Bone marrow (tissue), 2 donors: ENCODE measurements at regions not wholly inside any gene's neighbourhood (a gene's known extent, or its start where the extent isn't known, plus 50 kb on each side); places are given as distances from the start of the nearest gene placed in this dataset.
"Not testable (repeated sequence)": the region's sequence is repeated elsewhere in the genome, so short reads cannot be mapped to it uniquely, and the experiment has no call there.

ENCODE experiments used
- DNase-seq, 2 donors: peaks; one replicate each; lab custom pipeline; 2025; lab: John Stamatoyannopoulos, UW

DNA sequence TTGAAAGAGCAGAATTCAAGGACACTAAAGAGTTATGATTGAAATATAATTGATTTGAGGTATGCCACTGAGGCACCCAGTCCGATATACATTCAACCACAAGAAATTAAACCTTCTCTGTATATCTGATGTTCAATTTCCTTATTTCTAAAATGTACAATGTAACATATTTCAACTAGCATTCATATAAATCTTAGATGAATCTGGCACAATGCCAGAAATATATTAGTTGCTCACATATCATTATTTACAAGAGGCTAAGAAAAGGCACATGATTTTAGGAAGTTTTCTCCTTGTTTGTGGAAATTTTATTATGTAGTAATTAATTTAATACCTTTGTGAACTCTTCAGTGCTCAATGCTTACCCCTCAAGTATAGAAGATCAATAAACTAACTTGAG, 532.3 kb downstream of the KCNA4 start:
- DNase-seq: no peak

DNA sequence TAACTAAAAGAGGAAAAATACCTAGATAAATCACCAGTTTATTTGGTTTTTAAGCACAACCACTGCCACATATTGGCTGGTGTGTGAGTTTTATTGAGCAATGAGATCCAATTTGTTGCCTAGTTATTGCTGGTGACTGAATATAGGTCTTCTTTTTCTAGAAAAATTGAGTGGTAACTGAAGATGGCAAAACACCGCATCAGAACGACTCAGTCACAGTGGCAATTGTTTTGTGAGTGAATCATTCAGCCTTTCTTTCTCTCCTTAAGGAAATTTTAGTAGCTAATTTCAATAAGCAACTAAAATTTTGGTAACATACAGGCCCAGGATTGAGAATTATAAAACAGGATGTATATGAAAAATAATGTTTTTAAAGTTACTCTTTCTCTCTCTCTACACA, 533.0 kb downstream of the KCNA4 start:
- no peak for DNase-seq

- DNase-seq: no peak
Measured at GRCh38 chr11:29482510-29482909, 534.3 kb downstream of the KCNA4 start.

DNA sequence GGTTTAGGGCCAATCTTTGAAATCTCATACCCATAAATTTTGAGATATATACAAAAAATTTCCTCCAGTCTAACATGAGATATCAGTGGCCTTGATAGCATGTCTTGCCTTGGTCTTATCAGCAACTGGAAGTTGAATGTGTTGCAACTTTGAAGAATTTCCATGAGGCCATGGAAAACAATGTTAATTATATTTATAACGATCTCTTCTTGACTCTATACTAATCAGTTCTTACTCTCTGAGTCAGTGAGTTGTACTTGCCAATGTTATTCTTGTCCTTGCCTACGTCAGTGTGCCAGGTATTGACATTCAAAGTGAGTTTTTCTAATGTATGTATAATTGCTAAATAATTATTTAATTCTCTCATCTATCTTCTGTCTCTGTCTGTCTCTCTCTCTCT, 535.1 kb downstream of the KCNA4 start:
- DNase-seq: no peak

- no peak for DNase-seq
Measured at GRCh38 chr11:29480981-29481380, 535.8 kb downstream of the KCNA4 start.

GRCh38 chr11:29458252-29458651, 558.6 kb downstream of the KCNA4 start:
- DNase-seq: no peak

DNA sequence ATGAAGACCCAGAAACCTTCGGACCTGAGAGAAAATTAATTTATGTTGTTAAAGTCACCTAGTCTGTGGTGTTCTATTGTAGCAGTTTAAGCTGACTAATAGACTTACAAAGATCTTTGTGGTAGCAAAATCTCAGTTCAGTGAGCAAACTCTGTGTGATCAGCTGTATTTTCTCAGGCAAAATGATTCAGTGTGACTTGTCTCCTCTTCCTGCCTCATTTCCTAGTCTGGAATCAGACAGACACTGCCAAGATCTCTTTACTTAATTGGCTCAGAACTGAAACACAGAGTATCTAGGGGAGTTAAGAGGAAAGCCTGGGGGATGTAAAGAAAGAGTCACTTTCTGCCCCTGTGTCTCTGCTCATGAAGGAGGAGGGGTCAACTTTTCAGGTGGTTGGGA, 564.7 kb downstream of the KCNA4 start:
- no peak for DNase-seq

GRCh38 chr11:29449281-29450074, 567.4 kb downstream of the KCNA4 start:
- no peak for DNase-seq

- DNase-seq: no peak
Measured at GRCh38 chr11:29448246-29448877, 568.5 kb downstream of the KCNA4 start.

DNA sequence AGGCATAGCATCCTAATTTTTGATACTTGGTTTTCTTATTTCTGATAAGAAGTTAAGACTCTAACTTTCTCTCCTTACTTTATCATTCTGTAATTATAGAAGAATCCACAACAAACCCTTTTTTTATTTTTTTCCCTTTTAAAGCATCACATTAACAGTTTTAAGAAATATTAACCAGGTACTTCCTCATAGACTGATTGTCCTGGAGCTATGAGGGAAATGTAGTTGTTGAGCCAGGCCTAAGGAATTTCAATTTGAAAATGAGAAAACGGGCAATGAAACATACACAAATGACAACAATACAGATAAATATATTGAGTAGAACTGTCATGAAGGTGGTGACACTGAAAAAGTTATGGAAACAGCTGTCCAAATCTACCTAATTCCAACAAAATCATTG, 569.0 kb downstream of the KCNA4 start:
- DNase-seq: no peak

DNA sequence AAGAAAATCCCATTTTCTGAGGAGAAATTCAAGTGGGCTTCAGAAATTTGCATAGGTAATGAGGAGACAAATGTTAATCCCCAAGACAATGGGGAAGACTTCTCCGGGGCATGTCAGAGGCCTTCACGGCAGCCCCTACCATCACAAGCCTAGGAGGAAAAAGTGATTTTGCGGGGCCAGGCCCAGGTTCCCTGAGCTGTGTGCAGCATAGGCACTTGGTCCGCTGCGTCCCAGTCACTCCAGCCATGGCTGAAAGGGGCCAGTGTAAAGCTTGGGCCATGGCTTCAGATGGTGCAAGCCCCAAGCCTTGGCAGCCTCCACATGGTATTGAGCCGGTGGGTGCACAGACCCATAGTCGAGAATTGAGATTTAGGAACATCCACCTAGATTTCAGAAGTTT, 570.7 kb downstream of the KCNA4 start:
- no peak for DNase-seq

GRCh38 chr11:29445191-29445590, 571.6 kb downstream of the KCNA4 start:
- not testable (repeated sequence) for DNase-seq

- DNase-seq: no peak
Measured at GRCh38 chr11:29438815-29439214, 578.0 kb downstream of the KCNA4 start.

DNA sequence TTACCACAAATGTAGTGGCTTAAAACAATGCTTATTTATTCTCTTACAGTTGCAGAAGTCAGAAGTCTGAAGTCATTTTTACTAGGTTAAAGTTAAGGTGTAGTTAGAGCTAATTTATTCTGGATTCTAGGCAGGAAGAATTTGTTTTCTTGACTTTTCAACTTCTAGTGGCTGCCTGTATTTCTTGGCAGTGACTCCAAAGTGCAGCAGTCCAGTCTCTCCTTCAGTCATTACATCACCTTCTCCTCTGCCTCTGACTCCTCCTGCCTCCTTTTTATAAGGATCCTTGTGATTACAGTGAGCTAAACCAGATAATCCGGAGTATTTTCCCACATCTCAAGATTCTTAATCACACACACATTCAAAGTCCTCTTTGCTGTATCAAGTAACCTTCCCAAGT, 581.4 kb downstream of the KCNA4 start:
- no peak for DNase-seq

DNA sequence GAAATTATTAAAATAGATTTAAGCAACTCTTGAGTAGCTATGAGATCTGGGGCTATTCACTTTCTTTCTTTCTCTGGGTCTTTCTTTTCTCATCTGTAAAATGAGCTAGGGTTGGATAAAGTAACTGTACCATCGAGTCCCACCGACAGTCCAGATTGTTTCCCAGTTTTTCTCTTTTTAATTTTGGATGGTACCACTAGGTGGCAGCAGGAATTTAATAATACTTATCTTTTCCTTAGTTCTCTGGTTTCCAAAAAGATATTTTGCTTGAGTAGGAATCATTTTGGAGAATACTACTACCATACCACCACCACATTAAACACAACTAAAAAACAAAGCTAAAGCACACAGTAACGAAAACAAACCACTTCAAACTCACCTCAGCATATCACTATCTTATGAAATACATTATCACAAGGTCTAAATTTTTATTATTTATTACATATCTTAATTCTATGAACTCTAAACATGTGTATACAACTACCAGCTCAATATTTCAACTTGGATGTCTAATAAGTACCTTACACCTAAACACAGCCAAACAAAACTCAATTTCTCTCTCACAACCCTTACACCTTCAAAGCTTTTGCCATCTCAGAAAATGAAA, 584.0 kb downstream of the KCNA4 start:
- DNase-seq: no peak

- DNase-seq: no peak
Measured at GRCh38 chr11:29405305-29405704, 611.5 kb downstream of the KCNA4 start.

- no peak for DNase-seq
Measured at GRCh38 chr11:29395555-29396072, 621.2 kb downstream of the KCNA4 start.

DNA sequence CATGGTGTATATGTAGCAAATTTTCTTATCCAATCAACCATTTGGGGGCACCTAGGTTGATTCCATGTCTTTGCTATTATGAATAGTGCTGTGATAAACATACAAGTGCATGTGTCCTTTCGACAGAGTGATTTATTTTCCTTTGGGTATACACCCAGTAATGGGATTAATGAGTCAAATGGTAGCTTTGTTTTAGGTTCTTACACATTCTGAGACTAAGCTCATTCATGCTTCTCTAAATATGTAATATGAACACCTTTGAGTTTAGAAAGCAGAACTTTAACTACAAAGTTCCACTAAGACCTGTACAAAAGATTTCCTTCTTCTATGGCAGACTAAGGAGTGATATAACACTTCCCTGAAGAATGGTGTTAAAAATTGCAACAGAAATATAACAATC, 627.0 kb downstream of the KCNA4 start:
- no peak for DNase-seq

GRCh38 chr11:29373725-29374124, 643.1 kb downstream of the KCNA4 start:
- no peak for DNase-seq

- no peak for DNase-seq
Measured at GRCh38 chr11:29368126-29368525, 648.7 kb downstream of the KCNA4 start.

DNA sequence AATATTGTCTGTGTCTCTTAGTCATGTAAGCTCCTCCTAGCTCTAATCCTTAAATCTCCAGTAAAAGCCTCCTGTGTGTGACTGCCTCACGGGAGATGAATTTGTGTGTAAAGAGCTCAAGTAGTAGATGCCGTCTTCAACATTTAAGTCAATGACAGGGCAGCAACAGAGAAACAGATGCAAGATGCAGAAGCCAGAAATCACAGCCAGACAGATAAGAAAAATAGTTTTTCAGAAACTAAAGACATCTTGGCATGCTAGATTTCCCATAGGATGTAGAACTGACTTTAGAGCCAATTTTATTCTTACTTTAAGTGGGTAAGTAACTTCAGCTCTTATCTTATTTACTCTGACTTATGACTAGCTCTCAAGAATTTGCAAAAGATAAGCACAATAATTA, 652.8 kb downstream of the KCNA4 start:
- no peak for DNase-seq

GRCh38 chr11:29361369-29361768, 655.5 kb downstream of the KCNA4 start:
- DNase-seq: no peak

- DNase-seq: no peak
Measured at GRCh38 chr11:29353833-29354232, 663.0 kb downstream of the KCNA4 start.
